Transverse colon (tissue), 3 donors: ENCODE measurements at regions not wholly inside any gene's neighbourhood (a gene's known extent, or its start where the extent isn't known, plus 50 kb on each side); places are given as distances from the start of the nearest gene placed in this dataset.

ENCODE experiments used
- EP300 ChIP-seq: sonication (generic); formaldehyde crosslinking; IDR thresholded peaks from one replicate; pipeline ENCODE4 v1.6.1; 2017; ENCODE audit warnings: antibody characterized with exemption, low read depth
- POLR2A ChIP-seq: fragments of 450-650 bp; IDR thresholded peaks from one replicate; pipeline ENCODE4 v1.6.1; 2016; ENCODE audit warnings: antibody characterized with exemption, mild to moderate bottlenecking, moderate library complexity
- TF ChIP-seq, protein P1 (sequence below), 5 experiments: fragments of 200-600 bp in 3 of 5; fragments of 450-650 bp in 2 of 5; sonication (generic) in 3 of 5; IDR thresholded peaks; 1 replicate in 2 of 5; 2 replicates in 3 of 5; pipeline ENCODE4 v1.5.1; 2016 to 2017; ENCODE audit warnings: antibody characterized with exemption in 5 of 5, inconsistent platforms in 3 of 5, mild to moderate bottlenecking in 2 of 5, moderate library complexity in 1 of 5

GRCh38 chr13:97119943-97120342, 102.2 kb upstream of the MBNL2 start:
- TF ChIP-seq, protein P1, sequence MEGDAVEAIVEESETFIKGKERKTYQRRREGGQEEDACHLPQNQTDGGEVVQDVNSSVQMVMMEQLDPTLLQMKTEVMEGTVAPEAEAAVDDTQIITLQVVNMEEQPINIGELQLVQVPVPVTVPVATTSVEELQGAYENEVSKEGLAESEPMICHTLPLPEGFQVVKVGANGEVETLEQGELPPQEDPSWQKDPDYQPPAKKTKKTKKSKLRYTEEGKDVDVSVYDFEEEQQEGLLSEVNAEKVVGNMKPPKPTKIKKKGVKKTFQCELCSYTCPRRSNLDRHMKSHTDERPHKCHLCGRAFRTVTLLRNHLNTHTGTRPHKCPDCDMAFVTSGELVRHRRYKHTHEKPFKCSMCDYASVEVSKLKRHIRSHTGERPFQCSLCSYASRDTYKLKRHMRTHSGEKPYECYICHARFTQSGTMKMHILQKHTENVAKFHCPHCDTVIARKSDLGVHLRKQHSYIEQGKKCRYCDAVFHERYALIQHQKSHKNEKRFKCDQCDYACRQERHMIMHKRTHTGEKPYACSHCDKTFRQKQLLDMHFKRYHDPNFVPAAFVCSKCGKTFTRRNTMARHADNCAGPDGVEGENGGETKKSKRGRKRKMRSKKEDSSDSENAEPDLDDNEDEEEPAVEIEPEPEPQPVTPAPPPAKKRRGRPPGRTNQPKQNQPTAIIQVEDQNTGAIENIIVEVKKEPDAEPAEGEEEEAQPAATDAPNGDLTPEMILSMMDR (IDR thresholded peaks at IDR 0.05) = no peak
- TF ChIP-seq EP300 = no peak
- TF ChIP-seq POLR2A = no peak
